ENCODE measurements at regions not wholly inside any gene's neighbourhood (a gene's known extent, or its start where the extent isn't known, plus 50 kb on each side); places are given as distances from the start of the nearest gene placed in this dataset.

DNA sequence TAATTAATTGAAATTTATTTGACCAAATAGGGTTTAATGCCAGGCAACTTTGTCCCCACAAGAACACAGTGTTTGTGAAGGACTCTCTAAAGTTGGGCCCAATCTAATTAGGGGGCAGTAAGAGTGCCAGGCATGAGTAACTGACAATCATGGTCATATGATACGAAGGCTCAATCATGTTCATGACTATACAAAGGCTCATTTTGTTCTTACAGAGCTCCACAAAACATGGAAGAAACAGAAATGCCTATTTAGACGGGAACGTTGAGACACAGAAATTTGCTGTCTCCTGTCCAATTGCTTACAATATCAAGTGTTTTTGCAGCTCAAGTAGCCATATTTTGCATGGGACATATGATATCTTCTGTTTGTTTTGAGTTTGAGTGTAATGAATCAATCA lies 391.1 kb downstream of the SI start:
- Histone ChIP-seq H3K4me1 (ENCODE audit: insufficient read depth, low read length) (no peaks in the 10 kb centered on the region), H3K56ac (ENCODE audit: insufficient read length, low read depth, low read length) (no peak overlapping the region), H3K79me1 (ENCODE audit: insufficient read depth, low read depth, low read length, poor library complexity, severe bottlenecking) (no peaks in the 10 kb centered on the region), H4K5ac (ENCODE audit: insufficient read length, low read depth, low read length) (no peak overlapping the region), H2BK5ac (ENCODE audit: insufficient read length, low read length) (no peak overlapping the region), H4K20me1 (ENCODE audit: control insufficient read depth, insufficient read depth, insufficient read length) (no peaks in the 10 kb centered on the region), H3K79me2 (ENCODE audit: insufficient read depth, low read length) (no peaks in the 10 kb centered on the region), H4K91ac (ENCODE audit: insufficient read length, low read depth, low read length) (no peak overlapping the region), H3K14ac (ENCODE audit: insufficient read depth, low read length) (no peak overlapping the region), H2BK12ac (ENCODE audit: insufficient read length, low read depth, low read length) (no peak overlapping the region), H3T11ph (ENCODE audit: low read length) (no peak overlapping the region), H2AFZ (ENCODE audit: low read length) (no peak overlapping the region), H2AK5ac (ENCODE audit: insufficient read length, low read length) (no peak overlapping the region), H2BK120ac (ENCODE audit: low read depth, low read length, poor library complexity, severe bottlenecking) (no peak overlapping the region), H3K27me3 (ENCODE audit: insufficient read depth, low read length) (no peaks in the 10 kb centered on the region), H4K8ac (replicated peaks; ENCODE audit: insufficient read length, low read depth, low read length) (no peak overlapping the region), H3K23ac (ENCODE audit: insufficient read length, low read depth, low read length) (no peak overlapping the region), H2BK15ac (ENCODE audit: low read depth, low read length) (no peak overlapping the region), H3K9ac (ENCODE audit: extremely low read depth, insufficient read length, low read length) (no peak overlapping the region), H3K23me2 (ENCODE audit: insufficient read length, low read depth, low read length, poor library complexity, severe bottlenecking) (no peaks in the 10 kb centered on the region), H3K27ac (ENCODE audit: insufficient read length, low read depth, low read length) (no peak overlapping the region), H2BK20ac (ENCODE audit: low read depth, low read length, poor library complexity, severe bottlenecking) (no peak overlapping the region), H3K4ac (ENCODE audit: low read depth, low read length) (no peak overlapping the region), H3K9me3 (ENCODE audit: control insufficient read depth, low read depth, low read length) (no peaks in the 10 kb centered on the region), H3K18ac (ENCODE audit: insufficient read length, low read depth, low read length) (no peak overlapping the region), H3K4me2 (ENCODE audit: insufficient read depth, insufficient read length, low read length) (no peak overlapping the region)
- no peaks in the 10 kb centered on the region for H3K9me3 Mint-ChIP-seq
- TF ChIP-seq, protein P1, sequence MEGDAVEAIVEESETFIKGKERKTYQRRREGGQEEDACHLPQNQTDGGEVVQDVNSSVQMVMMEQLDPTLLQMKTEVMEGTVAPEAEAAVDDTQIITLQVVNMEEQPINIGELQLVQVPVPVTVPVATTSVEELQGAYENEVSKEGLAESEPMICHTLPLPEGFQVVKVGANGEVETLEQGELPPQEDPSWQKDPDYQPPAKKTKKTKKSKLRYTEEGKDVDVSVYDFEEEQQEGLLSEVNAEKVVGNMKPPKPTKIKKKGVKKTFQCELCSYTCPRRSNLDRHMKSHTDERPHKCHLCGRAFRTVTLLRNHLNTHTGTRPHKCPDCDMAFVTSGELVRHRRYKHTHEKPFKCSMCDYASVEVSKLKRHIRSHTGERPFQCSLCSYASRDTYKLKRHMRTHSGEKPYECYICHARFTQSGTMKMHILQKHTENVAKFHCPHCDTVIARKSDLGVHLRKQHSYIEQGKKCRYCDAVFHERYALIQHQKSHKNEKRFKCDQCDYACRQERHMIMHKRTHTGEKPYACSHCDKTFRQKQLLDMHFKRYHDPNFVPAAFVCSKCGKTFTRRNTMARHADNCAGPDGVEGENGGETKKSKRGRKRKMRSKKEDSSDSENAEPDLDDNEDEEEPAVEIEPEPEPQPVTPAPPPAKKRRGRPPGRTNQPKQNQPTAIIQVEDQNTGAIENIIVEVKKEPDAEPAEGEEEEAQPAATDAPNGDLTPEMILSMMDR (conservative IDR thresholded peaks at IDR 0.05) = no peak
- H3K36me3 Mint-ChIP-seq (ENCODE audit: insufficient read depth in 1 of 3, low read depth in 3 of 3) = no peaks in the 10 kb centered on the region
- no CpG with 5 or more reads among the region's 3 CpGs for WGBS (ENCODE audit: extremely low coverage, insufficient read length, low lambda C conversion rate)
- no peaks in the 10 kb centered on the region for H3K27me3 Mint-ChIP-seq (ENCODE audit: low read depth)
- H3K4me3 Mint-ChIP-seq = no peak overlapping the region
- H3K27ac Mint-ChIP-seq = no peak overlapping the region
- no peak for DNase-seq
- no peaks in the 10 kb centered on the region for H3K4me1 Mint-ChIP-seq
